ENCODE measurements at regions not wholly inside any gene's neighbourhood (a gene's known extent, or its start where the extent isn't known, plus 50 kb on each side); places are given as distances from the start of the nearest gene placed in this dataset.

DNA sequence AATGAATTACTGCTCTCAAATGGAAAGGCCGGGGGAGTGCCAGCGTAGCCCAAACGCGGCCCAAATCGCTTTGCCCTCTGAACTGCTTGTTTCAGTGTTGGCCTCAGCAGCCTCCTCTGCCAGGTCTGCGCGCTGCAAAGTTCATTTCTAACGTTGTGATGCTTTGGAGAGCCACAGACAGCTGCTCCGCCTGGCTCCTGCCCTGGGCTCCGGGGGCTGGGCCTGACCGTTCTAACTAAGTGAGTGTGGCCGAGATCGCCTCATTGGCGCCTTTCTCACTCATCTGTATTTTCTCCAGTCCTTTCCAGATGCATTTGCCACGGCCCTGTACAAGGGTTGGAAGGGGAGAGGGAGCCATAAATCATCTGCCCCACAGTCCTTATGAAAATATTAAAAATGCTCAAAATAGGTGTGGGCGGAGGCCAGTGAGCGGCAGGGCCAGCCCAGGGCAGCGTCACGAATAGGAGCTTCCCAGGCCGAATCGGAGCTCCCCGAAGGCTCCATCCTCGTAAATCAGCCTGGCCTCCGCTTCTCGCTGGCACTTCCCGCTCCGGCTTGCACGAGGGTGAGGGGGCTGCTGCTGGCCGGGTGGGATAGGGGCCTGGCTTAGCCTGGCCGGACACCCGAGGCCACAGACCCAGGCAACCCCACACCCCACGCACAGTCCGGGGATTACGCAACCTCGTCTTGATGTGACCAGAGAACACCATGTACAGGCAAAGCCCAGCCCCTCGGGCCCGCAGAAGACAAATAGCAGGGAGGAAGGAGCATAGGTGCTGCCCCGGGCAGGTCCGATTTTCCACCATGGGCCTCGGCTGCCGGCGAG is 196.6 kb upstream of the DIO3 start:
- DNase-seq: no peak

DNA sequence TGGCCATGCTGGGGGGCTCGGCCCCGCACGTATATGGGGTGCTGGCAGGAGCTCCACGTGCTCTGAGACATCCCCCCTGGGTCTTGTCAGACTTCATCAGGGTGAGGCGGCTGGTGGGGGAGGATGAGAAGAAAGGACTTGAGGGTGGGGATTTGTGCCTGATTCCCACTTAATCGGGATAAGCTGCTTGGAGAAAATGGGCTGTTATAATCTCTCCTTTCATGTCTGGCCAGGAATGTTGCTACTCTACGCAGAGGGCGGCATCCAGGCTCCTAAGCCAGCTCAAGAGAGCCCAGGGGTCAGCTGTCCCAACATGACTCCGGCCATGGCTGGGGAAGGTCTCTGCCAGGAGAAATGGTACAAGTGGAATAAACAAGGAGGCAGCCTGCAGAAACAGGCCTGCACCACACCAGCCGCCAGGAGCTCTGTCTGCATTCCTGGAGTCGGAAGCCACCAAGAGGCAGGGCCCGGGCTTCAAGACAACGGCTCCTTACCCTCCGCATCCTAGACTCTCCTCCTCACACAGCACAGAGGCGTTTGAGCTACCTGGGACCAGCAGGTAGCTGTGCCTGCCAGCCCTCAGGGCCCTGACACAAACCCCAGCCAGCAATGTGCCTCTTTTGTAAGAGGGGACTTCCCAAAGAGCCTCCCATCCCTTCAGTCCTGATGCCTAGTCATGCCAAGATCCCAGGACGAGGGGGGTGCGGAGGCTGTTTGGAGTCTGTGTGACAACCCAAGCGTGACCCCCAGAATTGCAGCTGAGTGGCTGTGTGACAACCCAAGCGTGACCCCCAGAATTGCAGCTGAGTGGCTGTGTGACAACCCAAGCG is 195.8 kb upstream of the DIO3 start:
- DNase-seq: no peak

DNA sequence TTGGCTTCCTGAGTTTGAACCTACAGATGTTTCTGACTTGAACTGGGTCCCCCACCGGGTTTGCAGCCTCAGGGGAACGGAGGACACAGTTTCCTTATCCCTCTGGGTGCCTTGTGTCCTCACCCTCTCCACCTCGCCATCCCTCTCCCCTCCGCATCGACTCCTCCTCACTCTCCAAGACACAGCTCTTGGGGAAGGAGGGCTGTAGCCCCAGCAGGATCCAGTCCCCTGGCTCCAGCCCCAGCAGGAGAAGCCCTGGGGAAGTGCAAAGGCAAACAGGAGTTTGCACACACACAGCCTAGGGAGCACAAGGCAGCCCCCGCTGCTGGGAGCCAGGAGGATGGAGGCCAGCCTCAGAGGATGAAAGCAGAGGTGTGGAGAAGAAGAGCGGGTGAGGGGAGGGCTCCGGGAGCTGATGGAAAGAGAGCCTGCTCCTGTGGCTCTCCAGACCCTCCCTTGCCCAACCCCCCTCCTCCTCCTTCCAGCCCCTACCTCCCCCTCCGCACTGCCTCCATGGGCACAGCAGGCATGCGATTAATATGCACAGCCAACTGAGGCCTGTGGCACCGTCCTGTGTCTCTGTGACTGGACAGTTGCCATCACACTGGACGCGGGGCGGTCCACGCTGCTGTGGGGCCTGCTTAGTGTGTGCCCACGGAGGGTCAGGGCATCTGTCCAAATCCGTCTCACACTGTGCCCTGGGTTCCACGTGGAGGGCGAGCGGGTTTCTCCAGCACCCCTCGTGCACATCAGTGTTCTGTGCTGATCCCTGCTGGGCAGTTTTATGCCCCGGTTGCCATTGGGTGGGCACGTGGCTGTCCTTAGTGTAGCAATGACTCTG is 193.7 kb upstream of the DIO3 start:
- no peak for DNase-seq

DNA sequence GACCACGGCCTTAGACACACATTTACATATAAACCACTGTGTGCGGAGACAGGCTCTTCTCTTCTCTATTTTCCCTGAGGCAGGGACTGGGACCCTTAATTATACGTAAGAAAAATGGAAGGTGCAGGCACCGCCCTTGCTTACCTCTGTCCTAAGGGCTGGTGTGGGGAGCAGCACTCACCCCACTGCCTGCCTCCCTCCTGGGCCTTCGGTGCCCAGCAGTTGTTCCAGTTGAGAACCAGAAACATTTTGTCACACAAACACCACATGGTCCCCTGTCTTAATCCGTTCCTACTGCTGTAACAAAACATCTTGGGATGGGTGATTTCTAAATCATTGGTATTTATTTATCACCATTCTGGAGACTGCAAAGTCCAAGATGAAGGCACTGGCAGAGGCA is 192.7 kb upstream of the DIO3 start:
- DNase-seq: no peak

DNA sequence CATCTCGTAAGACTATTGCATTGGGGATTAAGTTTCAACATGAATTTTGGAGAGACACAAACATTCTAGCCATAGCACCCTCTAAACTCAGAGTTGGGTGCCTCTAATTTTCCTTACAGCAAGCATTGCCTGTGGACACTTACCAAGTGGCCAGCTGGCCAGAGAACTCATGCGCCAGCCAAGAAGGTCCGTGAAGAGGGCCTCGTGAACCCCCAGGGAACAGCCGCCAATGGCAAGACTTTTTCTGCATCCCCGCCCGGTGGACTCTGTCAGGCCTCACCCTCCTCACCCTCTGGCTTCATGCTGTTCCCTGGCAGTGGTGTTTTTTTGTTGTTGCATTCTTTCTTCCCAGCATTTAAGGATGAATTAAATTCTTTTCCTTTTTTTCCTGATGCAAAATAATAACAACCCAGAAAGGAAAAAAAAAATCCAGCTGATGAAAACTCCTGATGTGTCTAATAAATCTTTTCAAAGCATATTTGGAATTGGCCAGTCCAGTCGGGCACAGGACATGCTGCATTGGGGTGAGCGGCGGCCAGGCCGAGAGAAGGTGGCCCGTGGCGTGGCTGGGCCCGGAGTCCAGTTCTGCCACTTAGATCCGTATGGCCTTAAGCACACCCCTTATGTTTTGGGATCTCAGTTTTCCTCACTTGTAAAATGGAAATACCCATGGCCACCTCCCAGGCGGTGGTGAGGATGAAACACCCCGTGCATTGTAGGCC is 191.9 kb upstream of the DIO3 start:
- no peak for DNase-seq

DNA sequence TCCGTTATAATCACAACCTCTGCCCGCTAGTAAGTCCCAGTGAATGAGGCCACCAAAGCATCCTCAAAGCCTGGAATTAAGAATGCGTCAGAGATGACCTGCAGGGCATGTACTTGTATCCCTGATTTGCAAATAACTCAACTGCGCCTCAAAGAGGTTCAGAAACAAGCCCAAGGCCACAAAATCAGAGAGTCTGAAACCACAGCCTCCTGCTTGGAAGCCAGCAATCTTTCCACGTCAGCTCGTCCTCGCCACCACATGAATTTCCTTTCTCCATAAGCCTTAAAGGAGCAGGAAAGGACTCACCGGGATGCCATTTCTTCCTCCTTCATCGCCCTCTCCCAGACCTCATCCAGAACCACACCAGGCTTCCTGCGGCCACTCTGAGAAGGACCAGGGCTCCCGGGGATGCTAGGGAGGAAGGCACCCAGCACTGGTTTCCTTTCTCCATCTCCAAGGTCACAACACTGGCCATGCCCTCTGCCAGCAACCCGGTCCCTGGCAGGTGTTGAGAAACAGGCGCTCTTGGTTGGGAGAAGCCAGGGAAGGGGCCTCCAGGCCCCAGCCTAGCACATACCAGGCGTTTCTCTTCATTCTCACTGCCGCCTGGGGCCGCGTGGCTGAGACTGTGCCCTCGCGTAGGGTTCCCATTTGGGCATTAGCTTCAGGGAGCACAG is 191.2 kb upstream of the DIO3 start:
- no peak for DNase-seq

DNA sequence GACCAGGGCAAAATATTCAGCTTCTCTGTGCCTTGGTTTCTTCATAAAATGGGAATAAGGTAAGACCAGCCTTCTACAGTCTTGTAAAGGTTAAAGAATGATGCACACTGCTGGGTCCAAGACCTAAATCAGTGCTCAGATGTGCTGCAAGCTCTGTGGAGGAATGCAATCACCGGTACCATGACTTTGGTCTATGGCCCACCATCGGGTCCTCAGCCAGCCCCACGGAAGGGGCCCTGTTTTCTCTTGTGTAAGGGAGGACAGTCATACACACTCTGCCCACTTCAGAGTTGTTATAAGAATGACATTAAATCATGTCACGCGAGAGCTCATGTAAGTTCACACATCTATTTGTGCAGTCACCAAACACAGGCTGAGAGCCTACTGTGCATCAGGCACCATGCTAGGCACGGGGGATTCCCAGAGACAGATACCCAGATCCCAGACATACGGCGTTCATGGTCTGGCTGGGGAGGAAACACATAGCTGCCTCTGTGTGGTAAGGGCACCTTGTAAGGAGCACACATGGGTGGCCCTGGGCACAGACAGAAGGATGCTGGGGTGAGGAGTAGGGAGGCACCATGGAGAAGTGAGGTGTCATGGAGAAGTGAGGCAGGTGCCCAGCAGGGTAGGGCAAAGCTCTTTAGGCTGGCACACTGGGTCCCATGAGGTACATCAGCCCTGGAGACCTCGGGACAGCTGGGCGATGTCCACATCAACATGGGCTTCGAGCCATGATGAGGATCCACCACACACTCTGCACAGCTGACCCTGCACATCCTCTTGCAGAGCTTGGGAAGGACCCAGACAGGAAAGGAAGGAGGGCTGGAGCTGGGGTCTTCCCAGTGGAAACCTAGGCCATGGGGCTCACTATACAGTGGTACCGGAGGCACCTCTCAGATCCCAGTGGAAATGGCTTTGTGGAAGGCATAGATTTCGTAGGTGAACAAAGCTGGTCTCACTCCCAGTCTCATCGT is 190.4 kb upstream of the DIO3 start:
- no peak for DNase-seq

DNA sequence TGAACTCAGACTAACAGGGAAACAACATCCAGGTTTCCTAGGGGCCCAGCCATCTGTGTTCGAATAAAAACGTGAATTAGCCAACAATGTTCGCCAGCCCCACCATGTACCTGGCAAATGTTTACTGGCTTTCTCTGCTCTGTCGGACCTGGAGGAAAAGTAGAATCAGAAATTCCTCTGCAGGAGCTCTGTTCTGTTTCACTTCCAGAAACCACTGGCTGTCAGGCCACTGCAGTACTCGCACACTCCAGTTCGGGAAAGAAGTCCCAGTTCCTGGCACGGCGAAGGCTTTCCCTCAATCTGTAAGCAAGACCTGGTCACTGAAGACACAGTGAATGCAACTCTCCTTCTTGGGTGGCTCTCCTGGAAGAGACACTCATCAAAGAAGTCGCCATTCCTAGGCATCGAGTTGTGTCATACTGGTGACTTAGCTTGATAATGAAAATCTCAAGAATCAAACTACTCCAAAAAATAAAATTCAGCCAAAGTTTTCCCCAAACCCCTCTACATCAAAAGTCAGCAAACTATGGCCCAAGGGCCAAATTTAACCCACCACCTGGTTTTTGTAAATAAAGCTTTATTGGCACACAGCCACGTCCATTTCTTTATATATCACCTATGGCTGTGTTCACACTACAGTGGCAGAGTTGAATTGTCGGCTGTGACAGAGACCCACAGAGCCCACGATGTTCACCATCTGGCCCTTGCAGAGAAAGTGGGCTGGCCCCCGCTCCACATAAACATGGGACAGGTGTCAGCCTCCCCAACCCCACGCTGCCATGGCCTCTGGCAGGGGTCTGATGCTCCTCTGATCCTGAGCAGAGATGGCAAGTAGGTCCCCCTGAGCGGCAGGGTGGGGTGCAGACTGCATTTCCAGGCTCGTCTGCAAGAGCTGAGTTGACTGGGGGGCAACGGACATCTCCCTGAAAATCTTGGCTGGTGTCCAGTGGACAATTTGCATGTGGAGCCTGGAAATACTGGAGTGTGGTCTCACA is 189.2 kb upstream of the DIO3 start:
- no peak for DNase-seq

DNA sequence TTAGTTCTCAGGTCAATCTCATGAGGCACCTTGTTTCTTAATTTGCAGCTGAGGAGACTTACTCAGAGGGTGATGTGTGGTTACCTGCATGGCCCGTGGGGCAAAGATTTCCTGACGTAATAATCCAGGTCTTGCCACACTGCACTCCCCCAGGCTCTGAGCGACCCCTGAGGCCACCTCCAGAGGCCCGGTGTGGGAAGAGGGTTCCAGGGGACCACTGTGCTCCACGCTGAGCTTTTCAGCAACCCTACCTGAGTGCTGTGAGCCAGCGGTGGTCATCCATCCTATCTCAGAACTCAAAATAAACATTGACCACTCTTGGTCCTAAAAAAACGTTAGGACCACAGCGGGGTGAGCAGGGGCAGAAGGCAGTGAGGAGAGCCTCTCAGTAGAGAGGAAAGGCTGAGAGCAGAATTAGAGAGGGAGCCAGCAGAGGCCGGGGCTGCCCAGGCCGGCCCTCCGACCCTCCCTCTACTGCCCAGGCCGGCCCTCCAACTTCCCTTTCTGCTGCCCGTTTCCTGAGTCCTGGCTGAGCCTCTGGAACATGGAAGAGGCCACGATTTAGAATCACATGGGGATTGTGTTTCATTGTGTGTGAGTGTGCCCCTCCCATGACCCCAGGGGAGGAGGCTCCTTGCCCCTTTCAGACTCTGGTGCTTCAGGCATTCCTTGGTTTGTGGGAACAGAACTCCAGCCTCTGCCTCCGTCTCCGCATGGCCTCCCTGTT is 188.2 kb upstream of the DIO3 start:
- no peak for DNase-seq

DNA sequence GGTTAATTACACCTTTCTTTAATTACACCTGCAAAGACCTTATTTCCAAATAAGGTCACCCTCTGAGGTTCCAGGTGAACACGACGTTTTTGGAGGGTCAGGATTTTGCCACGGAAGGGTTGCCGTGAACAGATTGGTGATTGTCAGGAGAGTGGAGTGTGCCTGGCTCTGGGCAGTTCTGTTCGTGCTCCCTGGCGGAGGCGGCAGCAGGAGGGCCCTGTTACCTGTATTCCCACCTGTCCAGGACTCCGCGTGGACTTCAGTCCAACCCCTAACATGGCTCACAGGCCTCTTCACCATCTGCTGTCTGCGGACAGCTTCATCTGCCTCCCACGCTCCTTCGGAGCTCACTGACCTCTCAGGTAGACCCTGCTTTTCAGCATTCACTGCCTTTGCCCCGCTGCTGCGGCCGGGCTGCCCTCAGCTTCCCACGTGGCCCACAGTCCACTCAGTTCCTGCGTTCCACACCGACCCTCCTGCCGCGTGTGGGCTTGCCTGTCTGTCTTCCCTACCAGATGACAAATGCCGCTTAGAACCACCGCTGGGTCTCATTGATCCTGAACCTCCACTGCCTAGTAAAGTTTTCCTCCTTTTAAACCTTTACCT is 187.5 kb upstream of the DIO3 start:
- no peak for DNase-seq

DNA sequence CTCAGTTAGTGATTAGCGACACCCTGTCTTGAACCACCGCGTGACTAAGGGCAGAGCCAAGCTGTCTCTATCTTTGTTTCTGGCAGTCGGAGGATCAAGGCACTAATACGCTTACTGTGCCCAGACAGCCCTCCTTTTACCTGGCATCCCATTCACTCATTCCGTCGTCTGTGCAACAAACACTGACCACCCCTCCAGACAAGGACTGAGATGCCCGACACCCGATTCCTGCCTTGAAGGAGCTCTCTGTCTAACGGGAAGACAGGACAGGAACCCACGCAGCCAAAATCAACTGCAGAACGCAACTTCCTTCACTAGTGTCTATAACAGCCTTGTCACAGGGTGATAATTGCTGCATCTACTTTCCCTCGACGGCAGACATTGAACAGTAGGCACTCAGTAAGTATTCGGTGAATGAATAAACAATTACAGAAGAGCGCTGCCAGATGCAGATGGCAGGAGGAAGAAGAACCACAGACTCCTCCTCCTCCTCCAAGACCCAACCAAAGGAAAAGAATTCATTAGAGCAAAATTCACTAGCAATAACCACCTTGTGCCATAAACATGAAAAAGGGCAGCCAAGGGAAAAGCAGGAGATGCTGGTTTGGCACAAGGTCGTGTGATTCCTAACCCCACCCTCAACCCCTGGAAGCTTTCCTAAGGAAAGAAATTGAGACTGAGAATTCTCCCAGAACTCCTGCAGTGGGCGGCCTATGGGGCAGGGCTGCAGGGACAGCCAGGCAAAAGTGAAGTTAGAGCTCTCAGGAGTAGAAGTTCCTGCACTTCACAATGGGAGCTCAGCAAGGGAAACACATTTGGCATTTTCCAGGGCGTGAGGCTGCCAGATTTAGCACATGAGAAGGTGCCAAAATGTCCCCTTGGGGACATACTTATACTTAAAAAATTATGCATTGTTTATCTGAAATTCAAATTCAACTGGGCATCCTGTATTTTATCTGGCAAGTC is 186.6 kb upstream of the DIO3 start:
- DNase-seq: no peak

DNA sequence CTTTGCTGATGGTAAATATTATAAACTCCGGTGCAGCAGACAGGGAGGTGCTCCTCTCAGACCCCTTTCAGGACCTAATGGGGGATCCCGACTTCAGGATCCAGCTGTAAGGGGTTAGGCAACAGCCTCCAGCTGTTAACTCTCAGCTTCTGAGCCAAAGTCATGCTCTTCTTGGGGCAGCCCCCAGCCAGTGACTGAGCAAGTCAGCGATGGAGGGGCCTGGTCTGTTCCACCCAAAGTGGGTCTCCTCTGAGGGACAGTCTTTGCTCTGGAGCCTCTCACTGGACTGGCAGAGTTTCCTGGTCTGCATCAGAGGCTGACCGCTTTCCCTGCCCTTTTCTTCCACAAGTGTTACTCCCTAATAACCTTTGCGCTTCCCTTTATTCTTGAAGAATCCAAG is 184.2 kb upstream of the DIO3 start:
- DNase-seq: no peak

DNA sequence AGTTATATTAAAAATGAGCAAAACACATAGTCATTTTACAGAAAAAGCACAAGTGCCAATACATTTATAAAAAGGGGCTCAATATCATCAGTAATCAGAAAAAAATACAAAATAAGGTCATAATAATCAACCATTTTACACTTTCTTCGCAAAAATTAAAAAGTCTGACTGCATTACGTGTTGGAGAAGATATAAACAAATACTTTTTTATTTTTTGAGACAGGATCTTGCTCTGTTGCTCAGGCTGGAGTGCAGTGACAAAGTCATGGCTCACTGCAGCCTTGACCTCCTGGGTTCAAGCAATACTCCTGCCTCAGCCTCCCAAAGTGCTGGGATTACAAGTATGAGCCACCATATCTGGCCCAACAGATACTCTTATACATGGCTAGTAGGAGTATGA is 181.5 kb upstream of the DIO3 start:
- DNase-seq: no peak

DNA sequence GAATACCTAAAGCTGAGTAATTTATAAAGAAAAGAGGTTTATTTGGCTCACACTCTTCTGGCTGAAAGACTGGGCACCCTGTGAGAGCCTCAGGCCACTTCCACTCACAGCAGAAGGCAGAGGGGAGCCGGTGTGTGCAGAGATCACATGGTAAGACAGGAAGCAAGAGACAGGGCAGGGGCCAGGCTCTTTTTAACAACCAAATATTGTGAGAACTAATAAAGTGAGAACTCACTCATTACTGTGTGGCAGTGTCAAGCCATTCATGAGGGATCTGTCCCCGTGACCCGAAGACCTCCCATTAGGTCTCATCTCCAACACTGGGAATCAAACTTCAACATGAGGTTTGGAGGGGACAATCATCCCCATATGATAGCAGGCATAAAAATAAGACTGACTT is 180.8 kb upstream of the DIO3 start:
- no peak for DNase-seq

DNA sequence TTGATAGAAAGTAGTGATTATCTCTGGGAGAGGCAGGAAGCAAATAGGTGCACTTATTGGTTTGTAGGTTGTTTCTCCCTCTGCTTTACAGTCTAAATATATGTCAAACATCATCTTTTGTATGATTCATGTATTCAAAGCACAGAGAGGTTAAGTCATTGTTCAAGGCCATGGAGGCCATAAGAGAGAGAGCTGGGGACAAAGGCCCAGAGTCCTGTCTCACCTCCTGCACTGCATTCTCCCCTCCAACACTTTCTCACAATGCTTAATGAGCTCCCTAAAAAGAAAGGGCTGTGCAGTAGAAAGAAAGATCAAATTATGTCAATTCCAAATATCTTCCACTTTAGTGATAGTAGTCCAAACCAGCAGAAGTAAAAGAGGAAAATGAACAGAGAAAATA is 180.4 kb upstream of the DIO3 start:
- no peak for DNase-seq

DNA sequence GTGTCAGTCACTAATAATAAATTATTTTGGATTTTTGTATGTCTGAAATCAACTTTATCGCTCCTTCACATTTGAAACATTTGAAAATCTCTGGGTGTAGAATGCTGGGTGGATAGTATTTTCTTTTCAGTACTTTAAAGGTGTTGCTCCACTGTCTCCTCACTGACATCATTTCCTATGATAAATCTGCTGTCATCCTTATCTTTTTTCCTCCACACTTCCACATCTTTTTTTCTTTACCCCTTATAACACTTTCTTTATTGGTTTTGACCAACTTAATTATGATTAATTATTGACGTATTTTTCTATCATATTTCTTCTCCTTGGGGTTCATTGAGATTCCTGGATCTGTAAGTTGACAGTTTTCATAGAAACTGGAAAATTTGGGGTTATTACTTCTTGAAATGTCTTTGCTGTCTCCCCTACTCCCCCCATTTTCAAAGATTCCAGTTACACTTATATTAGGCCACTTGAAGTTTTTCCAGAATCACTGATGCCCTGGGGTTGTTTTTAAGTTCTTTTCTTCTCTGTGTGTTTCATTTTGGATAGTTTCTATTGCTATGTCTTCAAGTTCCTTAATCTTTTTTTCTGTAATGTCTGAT is 177.5 kb upstream of the DIO3 start:
- no peak for DNase-seq

DNA sequence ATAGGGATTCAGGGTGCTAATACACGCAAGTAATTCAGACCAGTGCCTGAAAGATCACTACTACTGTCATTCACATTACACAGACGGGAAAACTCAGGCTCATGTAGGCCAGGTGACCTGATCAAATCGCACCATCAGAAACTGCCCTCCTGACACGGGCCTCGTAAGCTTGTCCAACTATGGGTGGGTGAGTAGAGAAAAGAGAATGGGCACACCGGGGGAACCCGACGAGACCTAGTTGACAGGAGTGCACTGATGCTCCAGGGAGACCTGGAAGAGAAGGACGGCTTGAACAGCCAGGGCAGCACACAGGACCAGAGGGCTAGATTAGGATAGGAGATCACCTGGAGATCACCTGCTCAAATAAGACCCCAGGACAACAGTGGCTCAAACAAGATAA is 166.9 kb upstream of the DIO3 start:
- DNase-seq: no peak

Data from fibroblast of upper back skin (primary cell).